GM12891 (cell line): ENCODE measurements at regions not wholly inside any gene's neighbourhood (a gene's known extent, or its start where the extent isn't known, plus 50 kb on each side); places are given as distances from the start of the nearest gene placed in this dataset.

Experiments used
- POLR2A ChIP-seq: IDR thresholded peaks from 2 replicates; pipeline ENCODE4 v1.6.1; 2011; ENCODE audit warnings: low read depth, low read length, control low read depth
- TAF1 ChIP-seq: IDR thresholded peaks from 2 replicates; pipeline ENCODE4 v1.6.1; 2011; ENCODE audit warnings: low read depth, low read length, control low read depth

DNA sequence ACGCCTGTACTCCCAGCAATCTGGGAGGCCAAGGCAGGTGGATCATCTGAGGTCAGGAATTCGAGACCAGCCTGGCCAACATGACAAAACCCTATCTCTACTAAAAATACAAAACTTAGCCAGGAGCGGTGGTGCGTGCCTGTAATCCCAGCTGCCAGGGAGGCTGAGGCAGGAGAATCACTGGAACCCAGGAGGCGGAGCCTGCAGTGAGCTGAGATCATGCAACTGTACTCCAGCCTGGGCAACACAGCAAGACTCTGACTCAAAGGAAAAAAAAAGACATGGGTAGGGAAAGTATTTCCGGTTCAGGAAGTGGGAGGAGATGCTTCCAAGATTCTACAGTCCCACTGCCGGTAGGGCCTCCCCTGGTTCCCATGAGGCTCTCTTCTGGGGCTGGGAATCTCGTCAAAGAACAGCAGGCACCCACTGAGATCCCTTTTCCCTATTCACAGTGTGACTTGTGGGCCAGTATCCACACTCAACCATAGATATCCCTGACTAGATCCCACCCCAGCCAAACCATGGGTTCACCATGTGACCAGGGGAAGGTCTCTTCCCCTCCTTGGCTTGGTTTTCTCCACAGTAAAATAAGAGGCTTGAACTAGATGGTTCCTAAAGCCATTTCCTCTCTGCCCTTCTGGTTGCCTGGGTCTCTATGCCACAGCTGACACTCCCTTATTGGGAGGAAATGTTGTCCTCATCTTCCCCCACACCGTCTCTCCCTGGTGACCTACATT, 443.3 kb downstream of the BUD13 start:
- no peak for TF ChIP-seq TAF1
- no peak for TF ChIP-seq POLR2A
